ENCODE measurements at regions not wholly inside any gene's neighbourhood (a gene's known extent, or its start where the extent isn't known, plus 50 kb on each side); places are given as distances from the start of the nearest gene placed in this dataset.

GRCh38 chr4:72860766-72861165 lies 208.8 kb downstream of the COX18 start:
- Histone ChIP-seq H3K4me3 (no peak overlapping the region), H3K9me3 (no peaks in the 10 kb centered on the region), H3K36me3 (no peaks in the 10 kb centered on the region), H3K27me3 (no peaks in the 10 kb centered on the region), H3K27ac (no peak overlapping the region), H3K4me1 (no peaks in the 10 kb centered on the region)
- DNase-seq (ENCODE audit: low spot score in 2 of 2): no peak
- no peak for TF ChIP-seq CTCF (IDR thresholded peaks at IDR 0.05)
- intact Hi-C loops (cut with DNase I): no loop called here

DNA sequence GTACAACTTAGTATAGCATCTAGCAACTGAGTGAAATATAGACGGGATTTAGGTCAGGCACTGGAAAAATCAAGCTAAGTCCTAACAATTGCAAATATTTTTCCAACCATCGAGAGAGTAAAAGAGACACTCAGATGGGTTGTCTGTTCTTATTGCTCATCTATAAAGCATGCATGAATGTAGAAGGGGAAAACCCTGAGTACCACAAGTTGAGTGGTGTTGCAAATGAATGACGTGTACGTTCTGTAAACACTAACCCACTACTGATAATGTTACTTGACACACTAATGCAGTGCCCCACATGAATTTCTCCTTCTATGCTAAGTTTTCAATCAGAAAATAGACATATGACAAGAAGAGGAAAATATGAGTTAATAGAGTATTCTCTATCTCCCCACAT lies 211.2 kb downstream of the COX18 start:
- no peaks in the 10 kb centered on the region for H3K36me3 ChIP-seq
- DNase-seq (ENCODE audit: low spot score in 2 of 2): no peak
- no peaks in the 10 kb centered on the region for H3K4me1 ChIP-seq
- no peaks in the 10 kb centered on the region for H3K9me3 ChIP-seq
- no peak overlapping the region for H3K4me3 ChIP-seq
- intact Hi-C loops (cut with DNase I): no loop called here
- H3K27ac ChIP-seq: no peak overlapping the region
- TF ChIP-seq CTCF (IDR thresholded peaks at IDR 0.05): no peak
- H3K27me3 ChIP-seq: no peaks in the 10 kb centered on the region

DNA sequence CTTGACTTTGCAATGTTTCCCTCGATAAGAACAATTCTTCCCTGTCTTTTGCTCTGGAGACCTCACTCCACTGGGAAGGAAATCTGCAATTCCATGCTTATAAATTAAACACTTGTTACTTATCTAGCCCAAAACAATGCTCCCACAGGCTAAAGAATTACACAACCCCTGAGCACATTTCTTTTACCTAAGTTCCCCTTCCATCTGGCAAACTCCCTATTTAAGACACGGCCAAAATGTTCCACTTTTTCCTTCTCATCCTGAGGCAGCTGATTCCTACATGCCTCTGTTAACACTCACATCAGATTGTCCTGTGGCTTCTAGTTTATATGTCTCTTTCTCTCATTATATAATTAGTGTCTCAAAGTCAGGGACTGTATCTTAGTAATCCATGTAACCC lies 211.7 kb downstream of the COX18 start:
- Histone ChIP-seq H3K9me3 (no peaks in the 10 kb centered on the region), H3K27me3 (no peaks in the 10 kb centered on the region), H3K27ac (no peak overlapping the region), H3K36me3 (no peaks in the 10 kb centered on the region), H3K4me3 (no peak overlapping the region), H3K4me1 (no peaks in the 10 kb centered on the region)
- intact Hi-C loops (cut with DNase I): no loop called here
- TF ChIP-seq CTCF (IDR thresholded peaks at IDR 0.05): no peak
- DNase-seq (ENCODE audit: low spot score in 2 of 2): no peak

DNA sequence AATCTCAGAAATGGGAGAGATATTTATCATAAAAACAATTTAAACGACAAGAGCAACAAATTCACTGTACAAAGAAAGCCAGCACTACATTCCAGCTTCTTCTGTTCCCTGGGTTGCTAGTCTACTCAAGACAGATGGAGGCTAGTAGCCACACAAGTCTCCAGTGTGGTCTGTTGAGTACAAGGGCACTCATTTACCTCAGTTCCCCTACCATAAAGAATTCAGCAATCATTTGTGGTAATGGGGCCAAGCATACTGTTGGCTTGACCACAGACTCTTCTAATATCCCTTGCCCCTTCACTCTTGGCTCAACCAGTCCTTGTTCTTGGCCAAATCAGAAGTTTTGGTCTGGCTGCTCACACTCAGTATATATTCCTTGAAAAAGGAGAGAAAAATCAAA lies 212.3 kb downstream of the COX18 start:
- Histone ChIP-seq H3K36me3 (no peaks in the 10 kb centered on the region), H3K4me1 (no peaks in the 10 kb centered on the region), H3K27me3 (no peaks in the 10 kb centered on the region), H3K27ac (no peak overlapping the region), H3K9me3 (no peaks in the 10 kb centered on the region), H3K4me3 (no peak overlapping the region)
- no peak for DNase-seq (ENCODE audit: low spot score in 2 of 2)
- intact Hi-C loops (cut with DNase I): no loop called here
- no peak for TF ChIP-seq CTCF (IDR thresholded peaks at IDR 0.05)

DNA sequence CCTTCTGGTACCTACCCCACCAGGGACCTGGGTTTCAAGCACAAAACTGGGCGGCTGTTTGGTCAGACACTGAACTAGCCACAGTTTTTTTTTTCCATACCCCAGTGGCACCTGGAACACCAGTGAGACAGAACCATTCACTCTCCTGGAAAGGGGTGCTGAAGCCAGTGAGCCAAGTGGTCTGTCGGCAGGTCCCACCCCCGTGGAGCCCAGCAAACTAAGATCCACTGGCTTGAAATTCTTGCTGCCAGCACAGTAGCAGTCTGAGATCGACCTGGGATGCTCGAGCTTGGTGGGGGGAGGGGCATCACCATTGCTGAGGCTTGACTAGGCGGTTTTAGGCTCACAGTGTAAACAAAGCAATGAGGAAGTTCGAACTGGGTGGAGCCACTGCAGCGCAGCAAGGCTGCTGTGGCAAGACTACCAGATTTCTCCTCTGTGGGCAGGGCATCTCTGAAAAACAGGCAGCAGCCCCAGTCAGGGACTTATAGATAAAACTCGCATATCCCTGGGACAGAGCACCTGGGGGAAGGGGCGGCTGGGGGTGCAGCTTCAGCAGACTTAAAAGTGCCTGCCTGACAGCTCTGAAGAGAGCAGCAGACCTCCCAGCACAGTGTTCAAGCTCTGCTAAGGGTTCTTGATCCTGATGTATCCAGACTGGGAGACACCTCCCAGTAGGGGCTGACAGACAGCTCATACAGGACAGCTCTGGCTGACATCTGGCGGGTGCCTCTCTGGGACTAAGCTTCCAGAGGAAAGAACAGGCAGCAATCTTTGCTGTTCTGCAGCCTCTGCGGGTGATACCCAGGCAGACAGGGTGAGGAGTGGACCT lies 223.0 kb downstream of the COX18 start:
- no peak overlapping the region for H3K4me3 ChIP-seq
- no peak for TF ChIP-seq CTCF (IDR thresholded peaks at IDR 0.05)
- H3K36me3 ChIP-seq: no peaks in the 10 kb centered on the region
- peaks cover 0 to 7% of the 10 kb centered on the region in 2 donors for H3K4me1 ChIP-seq
- no peaks in the 10 kb centered on the region for H3K9me3 ChIP-seq
- intact Hi-C loops (cut with DNase I): no loop called here
- DNase-seq (ENCODE audit: low spot score in 2 of 2): no peak
- no peak overlapping the region for H3K27ac ChIP-seq
- H3K27me3 ChIP-seq: no peaks in the 10 kb centered on the region

All from ascending aorta (tissue), 2 donors.